IMR-90 (cell line): ENCODE measurements at regions not wholly inside any gene's neighbourhood (a gene's known extent, or its start where the extent isn't known, plus 50 kb on each side); places are given as distances from the start of the nearest gene placed in this dataset.

Experiments
- CTCF ChIP-seq: conservative IDR thresholded peaks from 2 replicates; pipeline ENCODE4 v1.5.1; 2012; ENCODE audit warnings: mild to moderate bottlenecking, low read depth, low read length, improper control_type of control experiment
- FOS ChIP-seq: fragments of 150-350 bp; IDR thresholded peaks from 2 replicates; pipeline ENCODE4 v1.6.1; 2016; ENCODE audit warnings: low read depth, low read length
- MXI1 ChIP-seq: IDR thresholded peaks from 2 replicates; pipeline ENCODE4 v1.6.1; 2012; ENCODE audit warnings: low read depth, mild to moderate bottlenecking, low read length, moderate library complexity, borderline replicate concordance

- TF ChIP-seq CTCF = peak; percentile 53
- TF ChIP-seq MXI1 = no peak
- TF ChIP-seq FOS = no peak
These were observed 74.8 kb upstream of the FAM98A start for GRCh38 chr2:33673937-33674336.
